Prostate gland (tissue), 2 donors: ENCODE measurements at regions not wholly inside any gene's neighbourhood (a gene's known extent, or its start where the extent isn't known, plus 50 kb on each side); places are given as distances from the start of the nearest gene placed in this dataset.

Experiments used
- DNase-seq: peaks from one replicate; pipeline ENCODE4 v3.0.0-alpha.2; 2019; ENCODE audit warnings: low spot score
- H3K27ac ChIP-seq, 2 donors: fragments of 200-600 bp; sonication (generic); 2 replicates each; pipeline ENCODE4 v1.5.1; 2017 to 2019
- H3K27me3 ChIP-seq: fragments of 200-600 bp; sonication (generic); replicated peaks from 2 replicates; pipeline ENCODE4 v1.5.1; 2019; ENCODE audit not compliant: insufficient read depth
- H3K36me3 ChIP-seq, 2 donors: fragments of 200-600 bp; sonication (generic); 1 replicate in 1 of 2; 2 replicates in 1 of 2; pipeline versions ENCODE4 v1.5.1 to v1.8.1; 2017 to 2019
- H3K4me1 ChIP-seq: fragments of 200-600 bp; sonication (generic); replicated peaks from 2 replicates; pipeline ENCODE4 v1.5.1; 2019
- H3K4me3 ChIP-seq, 2 donors: fragments of 200-600 bp; sonication (generic); 2 replicates each; pipeline ENCODE4 v1.5.1; 2017 to 2019
- H3K9me3 ChIP-seq: fragments of 200-600 bp; sonication (generic); 2 replicates; pipeline ENCODE4 v1.5.1; 2017
- CTCF ChIP-seq, 4 experiments: fragments of 200-600 bp in 2 of 4; fragments of 450-650 bp in 2 of 4; sonication (generic) in 2 of 4; IDR thresholded peaks; 1 replicate in 3 of 4; 2 replicates in 1 of 4; pipeline ENCODE4 v1.5.1; 2016 to 2019; ENCODE audit warnings: antibody characterized with exemption in 4 of 4, mild to moderate bottlenecking in 2 of 4, moderate library complexity in 2 of 4
- POLR2A ChIP-seq: fragments of 450-650 bp; IDR thresholded peaks from one replicate; pipeline ENCODE4 v1.6.1; 2016; ENCODE audit warnings: antibody characterized with exemption, mild to moderate bottlenecking
- POLR2AphosphoS5 ChIP-seq: sonication (generic); formaldehyde crosslinking; IDR thresholded peaks from one replicate; pipeline ENCODE4 v1.6.1; 2017; ENCODE audit warnings: antibody characterized with exemption
- WGBS: methylation state at CpG from one replicate; pipeline ENCODE4 v1.1.5; 2018; 5-methylcytosine and 5-hydroxymethylcytosine counted together
- intact Hi-C: fragments of 100-400 bp; cut with DNase I; formaldehyde crosslinking; loops from one replicate; pipeline ENCODE4 v1.14.2; 2022

GRCh38 chr4:74534121-74534520, 89.2 kb downstream of the AREG start:
- intact Hi-C loops: no loop called here
- Histone ChIP-seq H3K36me3 (no peaks in the 10 kb centered on the region), H3K4me3 (no peak overlapping the region), H3K9me3 (no peaks in the 10 kb centered on the region), H3K27ac (no peak overlapping the region), H3K27me3 (no peaks in the 10 kb centered on the region), H3K4me1 (no peaks in the 10 kb centered on the region)
- no peak for DNase-seq
- no peak for TF ChIP-seq CTCF (IDR thresholded peaks at IDR 0.05)
- no peak for TF ChIP-seq POLR2A
- TF ChIP-seq POLR2AphosphoS5: no peak
- WGBS: 35% methylated on average over 3 of the region's 3 CpGs

GRCh38 chr4:74534936-74535335, 90.0 kb downstream of the AREG start:
- H3K36me3 ChIP-seq: no peaks in the 10 kb centered on the region
- intact Hi-C loops: no loop called here

GRCh38 chr4:74535512-74535911, 90.6 kb downstream of the AREG start:
- H3K4me3 ChIP-seq: no peak overlapping the region
- TF ChIP-seq CTCF (IDR thresholded peaks at IDR 0.05) (no peak), POLR2A (no peak), POLR2AphosphoS5 (no peak)
- H3K4me1 ChIP-seq: no peaks in the 10 kb centered on the region
- H3K27me3 ChIP-seq: no peaks in the 10 kb centered on the region
- intact Hi-C loops: no loop called here
- no peak overlapping the region for H3K27ac ChIP-seq
- H3K9me3 ChIP-seq: no peaks in the 10 kb centered on the region
- DNase-seq: no peak
- 90% methylated on average over 1 of the region's 1 CpG for WGBS
- no peaks in the 10 kb centered on the region for H3K36me3 ChIP-seq

More at GRCh38 chr4:74534936-74535335, 90.0 kb downstream of the AREG start:
- no peak for TF ChIP-seq POLR2AphosphoS5
- TF ChIP-seq CTCF (IDR thresholded peaks at IDR 0.05): no peak
- TF ChIP-seq POLR2A: no peak
- Histone ChIP-seq H3K4me3 (no peak overlapping the region), H3K4me1 (no peaks in the 10 kb centered on the region), H3K9me3 (no peaks in the 10 kb centered on the region), H3K27ac (no peak overlapping the region), H3K27me3 (no peaks in the 10 kb centered on the region)
- DNase-seq: no peak

- Histone ChIP-seq H3K9me3 (no peaks in the 10 kb centered on the region), H3K27me3 (no peaks in the 10 kb centered on the region), H3K36me3 (no peaks in the 10 kb centered on the region), H3K4me3 (no peak overlapping the region), H3K4me1 (no peaks in the 10 kb centered on the region), H3K27ac (no peak overlapping the region)
- intact Hi-C loops: no loop called here
- WGBS: 87% methylated on average over 1 of the region's 1 CpG
- TF ChIP-seq POLR2AphosphoS5: no peak
- no peak for TF ChIP-seq POLR2A
- no peak for TF ChIP-seq CTCF (IDR thresholded peaks at IDR 0.05)
- DNase-seq: no peak
These were observed 91.6 kb downstream of the AREG start for GRCh38 chr4:74536557-74536956.

GRCh38 chr4:74537459-74537858, 92.5 kb downstream of the AREG start:
- 92% methylated on average over 3 of the region's 3 CpGs for WGBS
- intact Hi-C loops: no loop called here

More at GRCh38 chr4:74537459-74537858, 92.5 kb downstream of the AREG start:
- no peak overlapping the region for H3K27ac ChIP-seq
- H3K27me3 ChIP-seq: no peaks in the 10 kb centered on the region
- H3K4me3 ChIP-seq: no peak overlapping the region
- DNase-seq: no peak
- H3K36me3 ChIP-seq: no peaks in the 10 kb centered on the region
- no peaks in the 10 kb centered on the region for H3K9me3 ChIP-seq
- TF ChIP-seq CTCF (IDR thresholded peaks at IDR 0.05): no peak
- TF ChIP-seq POLR2A: no peak
- no peak for TF ChIP-seq POLR2AphosphoS5
- no peaks in the 10 kb centered on the region for H3K4me1 ChIP-seq
